Right renal cortex interstitium (tissue), 3 donors: ENCODE measurements at regions not wholly inside any gene's neighbourhood (a gene's known extent, or its start where the extent isn't known, plus 50 kb on each side); places are given as distances from the start of the nearest gene placed in this dataset.

ENCODE experiments used
- DNase-seq, 3 donors: peaks; one replicate each; pipeline ENCODE4 v3.0.0-alpha.2; 2013; ENCODE audit warnings: low read depth in 3 of 3, low spot score in 2 of 3

- no peak for DNase-seq
Observed at GRCh38 chr1:166221316-166221715, 54.5 kb upstream of the FAM78B start.

- DNase-seq = no peak
Observed at GRCh38 chr1:166233750-166234366, 67.1 kb upstream of the FAM78B start.

- no peak for DNase-seq
Observed at GRCh38 chr1:166235728-166236127, 68.9 kb upstream of the FAM78B start.

- DNase-seq = no peak
Observed at GRCh38 chr1:166237675-166238074, 70.9 kb upstream of the FAM78B start.

- no peak for DNase-seq
Observed at GRCh38 chr1:166253076-166253779, 86.4 kb upstream of the FAM78B start.

GRCh38 chr1:166258017-166258416 is 91.2 kb upstream of the FAM78B start:
- DNase-seq = no peak

- DNase-seq = no peak
Observed at GRCh38 chr1:166261511-166261910, 94.7 kb upstream of the FAM78B start.

- DNase-seq = no peak
Observed at GRCh38 chr1:166270476-166271150, 103.8 kb upstream of the FAM78B start.

GRCh38 chr1:166271151-166271538 is 104.3 kb upstream of the FAM78B start:
- DNase-seq = no peak

- no peak for DNase-seq
Observed at GRCh38 chr1:166272155-166272554, 105.4 kb upstream of the FAM78B start.

- DNase-seq = no peak
Observed at GRCh38 chr1:166272851-166273250, 106.0 kb upstream of the FAM78B start.

- DNase-seq = no peak
Observed at GRCh38 chr1:166273618-166274017, 106.8 kb upstream of the FAM78B start.

- no peak for DNase-seq
Observed at GRCh38 chr1:166282391-166283137, 115.8 kb upstream of the FAM78B start.

GRCh38 chr1:166283190-166283589 is 116.4 kb upstream of the FAM78B start:
- no peak for DNase-seq

GRCh38 chr1:166283600-166283999 is 116.8 kb upstream of the FAM78B start:
- no peak for DNase-seq

- DNase-seq = no peak
Observed at GRCh38 chr1:166289309-166290050, 122.7 kb upstream of the FAM78B start.

- no peak for DNase-seq
Observed at GRCh38 chr1:166295656-166296055, 128.9 kb upstream of the FAM78B start.

- no peak for DNase-seq
Observed at GRCh38 chr1:166297993-166298392, 131.2 kb upstream of the FAM78B start.

- no peak for DNase-seq
Observed at GRCh38 chr1:166300767-166301166, 134.0 kb upstream of the FAM78B start.

- no peak for DNase-seq
Observed at GRCh38 chr1:166302989-166303758, 136.4 kb upstream of the FAM78B start.
